ENCODE measurements at regions not wholly inside any gene's neighbourhood (a gene's known extent, or its start where the extent isn't known, plus 50 kb on each side); places are given as distances from the start of the nearest gene placed in this dataset.

DNA sequence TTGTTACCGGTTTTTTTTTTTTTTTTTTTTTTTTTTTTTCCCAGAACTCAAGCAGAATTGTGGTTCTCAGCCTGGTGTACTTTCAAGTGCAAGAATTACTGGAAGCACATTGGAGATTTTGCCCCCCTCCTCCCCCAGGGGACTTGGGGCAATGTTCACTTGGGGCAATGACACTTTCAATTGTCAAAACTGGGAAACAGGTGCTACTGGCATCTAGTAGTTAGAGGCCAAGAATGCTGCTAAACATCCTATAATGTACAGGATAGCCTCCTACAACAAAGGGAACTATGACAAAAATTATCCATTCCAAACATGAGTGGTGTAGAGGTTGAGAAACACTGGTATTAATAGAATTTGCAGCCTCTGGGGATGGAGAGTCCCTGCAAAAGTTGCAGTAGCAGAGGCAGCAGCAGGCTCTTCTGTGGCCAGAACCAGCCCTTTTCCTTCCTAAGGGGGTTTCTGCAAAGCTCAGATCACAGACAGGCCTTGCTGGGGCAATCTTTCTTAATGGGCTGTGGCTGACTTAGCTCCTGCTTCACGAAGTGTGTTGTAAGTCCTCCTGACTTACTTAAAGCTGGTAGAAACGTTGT, 144.3 kb upstream of the MRPS22 start (continued):
- TF ChIP-seq, protein P1, sequence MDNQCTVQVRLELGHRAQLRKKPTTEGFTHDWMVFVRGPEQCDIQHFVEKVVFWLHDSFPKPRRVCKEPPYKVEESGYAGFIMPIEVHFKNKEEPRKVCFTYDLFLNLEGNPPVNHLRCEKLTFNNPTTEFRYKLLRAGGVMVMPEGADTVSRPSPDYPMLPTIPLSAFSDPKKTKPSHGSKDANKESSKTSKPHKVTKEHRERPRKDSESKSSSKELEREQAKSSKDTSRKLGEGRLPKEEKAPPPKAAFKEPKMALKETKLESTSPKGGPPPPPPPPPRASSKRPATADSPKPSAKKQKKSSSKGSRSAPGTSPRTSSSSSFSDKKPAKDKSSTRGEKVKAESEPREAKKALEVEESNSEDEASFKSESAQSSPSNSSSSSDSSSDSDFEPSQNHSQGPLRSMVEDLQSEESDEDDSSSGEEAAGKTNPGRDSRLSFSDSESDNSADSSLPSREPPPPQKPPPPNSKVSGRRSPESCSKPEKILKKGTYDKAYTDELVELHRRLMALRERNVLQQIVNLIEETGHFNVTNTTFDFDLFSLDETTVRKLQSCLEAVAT (IDR thresholded peaks at IDR 0.05), result no peak
- TF ChIP-seq, protein P2, sequence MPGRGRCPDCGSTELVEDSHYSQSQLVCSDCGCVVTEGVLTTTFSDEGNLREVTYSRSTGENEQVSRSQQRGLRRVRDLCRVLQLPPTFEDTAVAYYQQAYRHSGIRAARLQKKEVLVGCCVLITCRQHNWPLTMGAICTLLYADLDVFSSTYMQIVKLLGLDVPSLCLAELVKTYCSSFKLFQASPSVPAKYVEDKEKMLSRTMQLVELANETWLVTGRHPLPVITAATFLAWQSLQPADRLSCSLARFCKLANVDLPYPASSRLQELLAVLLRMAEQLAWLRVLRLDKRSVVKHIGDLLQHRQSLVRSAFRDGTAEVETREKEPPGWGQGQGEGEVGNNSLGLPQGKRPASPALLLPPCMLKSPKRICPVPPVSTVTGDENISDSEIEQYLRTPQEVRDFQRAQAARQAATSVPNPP (IDR thresholded peaks at IDR 0.05; ENCODE audit: borderline replicate concordance, insufficient read depth, insufficient read length), result no peak
- no peak for TF ChIP-seq ZFX (CRISPR knock-in tag; IDR thresholded peaks at IDR 0.05)

- H3K4me1 ChIP-seq (replicated peaks in 1 of 2; ENCODE audit: control insufficient read depth in 2 of 2, insufficient read depth in 2 of 2, low read length in 2 of 2), result peaks cover 0 to 17% of the 10 kb centered on the region in 2 experiments; a peak in 3 of 5 replicates
- H3K36me3 ChIP-seq (ENCODE audit: control insufficient read depth, insufficient read depth, low read length), result no peaks in the 10 kb centered on the region
- H3K79me2 ChIP-seq (ENCODE audit: control insufficient read depth, insufficient read depth, low read length), result no peaks in the 10 kb centered on the region
- no peaks in the 10 kb centered on the region for H4K20me1 ChIP-seq (replicated peaks; ENCODE audit: control insufficient read depth, insufficient read depth, low read length)
- 57% methylated on average over 6 of the region's 7 CpGs for WGBS (ENCODE audit: insufficient coverage, low coverage, missing lambda C conversion rate)
- no peaks in the 10 kb centered on the region for H3K9me1 ChIP-seq (ENCODE audit: control insufficient read depth, insufficient read depth, low read length)
- H3K27me3 ChIP-seq (ENCODE audit: control insufficient read depth in 2 of 2, insufficient read depth in 2 of 2, low read length in 2 of 2), result no peaks in the 10 kb centered on the region
- no peak for DNase-seq (ENCODE audit: extremely low read depth in 1 of 4, low spot score in 3 of 4)
- no TSS peak for BruUV-seq (replicated peaks)
- H3K9me3 ChIP-seq (replicated peaks; ENCODE audit: control insufficient read depth, insufficient read depth, low read depth, low read length), result no peaks in the 10 kb centered on the region; the same call in 1 of the 2 replicates
- H2AFZ ChIP-seq (ENCODE audit: low read depth, low read length), result peak overlapping the region; percentile 91
- ChIA-PET CTCF (ENCODE audit: low intra/inter-chr PET ratio) (interaction anchor here (1.6 kb wide), 1 partner anchor 262 kb away, joined by 6 read pairs; no protein-coding TSS in a partner anchor), POLR2A (no interaction called here)
- peak; percentile 37 for FAIRE-seq
- intact Hi-C loops (cut with micrococcal nuclease), result loop anchor here (2.0 to 5.0 kb wide), 2 partner anchors 91 to 126 kb away; no protein-coding TSS in a partner anchor
- ATAC-seq, result no peak
- in situ Hi-C loops (cut with MboI), result no loop called here
- H3K9ac ChIP-seq (ENCODE audit: insufficient read depth in 1 of 2, low read depth in 2 of 2, low read length in 2 of 2), result peak overlapping the region; percentile 11 to 54; a peak in 2 of 4 replicates
- H3K4me2 ChIP-seq (ENCODE audit: insufficient read depth, low read length), result peak overlapping the region; percentile 44; the same call in 1 of the 2 replicates
- H3K27ac ChIP-seq (ENCODE audit: extremely low read depth, low read depth, low read length), result no peak overlapping the region; the same call in 2 of the 3 replicates
- no peak overlapping the region for H3K4me3 ChIP-seq
- TF ChIP-seq LEF1 (IDR thresholded peaks at IDR 0.05) (no peak), ZKSCAN8 (CRISPR knock-in tag; IDR thresholded peaks at IDR 0.05) (0 out of 2 replicates have a peak, but pooled peaks have one; percentile 41), ZNF316 (IDR thresholded peaks at IDR 0.05) (peak; percentile 56), HNRNPK (IDR thresholded peaks at IDR 0.05; ENCODE audit: low read depth, low read length, poor library complexity, severe bottlenecking) (no peak), ZNF507 (tag; conservative IDR thresholded peaks at IDR 0.05) (no peak)
- TF ChIP-seq, protein P3, sequence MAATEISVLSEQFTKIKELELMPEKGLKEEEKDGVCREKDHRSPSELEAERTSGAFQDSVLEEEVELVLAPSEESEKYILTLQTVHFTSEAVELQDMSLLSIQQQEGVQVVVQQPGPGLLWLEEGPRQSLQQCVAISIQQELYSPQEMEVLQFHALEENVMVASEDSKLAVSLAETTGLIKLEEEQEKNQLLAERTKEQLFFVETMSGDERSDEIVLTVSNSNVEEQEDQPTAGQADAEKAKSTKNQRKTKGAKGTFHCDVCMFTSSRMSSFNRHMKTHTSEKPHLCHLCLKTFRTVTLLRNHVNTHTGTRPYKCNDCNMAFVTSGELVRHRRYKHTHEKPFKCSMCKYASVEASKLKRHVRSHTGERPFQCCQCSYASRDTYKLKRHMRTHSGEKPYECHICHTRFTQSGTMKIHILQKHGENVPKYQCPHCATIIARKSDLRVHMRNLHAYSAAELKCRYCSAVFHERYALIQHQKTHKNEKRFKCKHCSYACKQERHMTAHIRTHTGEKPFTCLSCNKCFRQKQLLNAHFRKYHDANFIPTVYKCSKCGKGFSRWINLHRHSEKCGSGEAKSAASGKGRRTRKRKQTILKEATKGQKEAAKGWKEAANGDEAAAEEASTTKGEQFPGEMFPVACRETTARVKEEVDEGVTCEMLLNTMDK (IDR thresholded peaks at IDR 0.05; ENCODE audit: borderline replicate concordance, insufficient read depth, low read depth, low read length, poor library complexity, severe bottlenecking), result no peak
- TF ChIP-seq, protein P4, sequence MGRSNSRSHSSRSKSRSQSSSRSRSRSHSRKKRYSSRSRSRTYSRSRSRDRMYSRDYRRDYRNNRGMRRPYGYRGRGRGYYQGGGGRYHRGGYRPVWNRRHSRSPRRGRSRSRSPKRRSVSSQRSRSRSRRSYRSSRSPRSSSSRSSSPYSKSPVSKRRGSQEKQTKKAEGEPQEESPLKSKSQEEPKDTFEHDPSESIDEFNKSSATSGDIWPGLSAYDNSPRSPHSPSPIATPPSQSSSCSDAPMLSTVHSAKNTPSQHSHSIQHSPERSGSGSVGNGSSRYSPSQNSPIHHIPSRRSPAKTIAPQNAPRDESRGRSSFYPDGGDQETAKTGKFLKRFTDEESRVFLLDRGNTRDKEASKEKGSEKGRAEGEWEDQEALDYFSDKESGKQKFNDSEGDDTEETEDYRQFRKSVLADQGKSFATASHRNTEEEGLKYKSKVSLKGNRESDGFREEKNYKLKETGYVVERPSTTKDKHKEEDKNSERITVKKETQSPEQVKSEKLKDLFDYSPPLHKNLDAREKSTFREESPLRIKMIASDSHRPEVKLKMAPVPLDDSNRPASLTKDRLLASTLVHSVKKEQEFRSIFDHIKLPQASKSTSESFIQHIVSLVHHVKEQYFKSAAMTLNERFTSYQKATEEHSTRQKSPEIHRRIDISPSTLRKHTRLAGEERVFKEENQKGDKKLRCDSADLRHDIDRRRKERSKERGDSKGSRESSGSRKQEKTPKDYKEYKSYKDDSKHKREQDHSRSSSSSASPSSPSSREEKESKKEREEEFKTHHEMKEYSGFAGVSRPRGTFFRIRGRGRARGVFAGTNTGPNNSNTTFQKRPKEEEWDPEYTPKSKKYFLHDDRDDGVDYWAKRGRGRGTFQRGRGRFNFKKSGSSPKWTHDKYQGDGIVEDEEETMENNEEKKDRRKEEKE (IDR thresholded peaks at IDR 0.05; ENCODE audit: borderline replicate concordance in 1 of 2, control insufficient read depth in 1 of 2, low read depth in 2 of 2, low read length in 1 of 2), result no peak
Measured at GRCh38 chr3:139201446-139202225, 142.2 kb upstream of the MRPS22 start.
